AG08396 (cell line): ENCODE measurements at regions not wholly inside any gene's neighbourhood (a gene's known extent, or its start where the extent isn't known, plus 50 kb on each side); places are given as distances from the start of the nearest gene placed in this dataset.
"Not testable (repeated sequence)": the region's sequence is repeated elsewhere in the genome, so short reads cannot be mapped to it uniquely, and the experiment has no call there.

Experiments used
- DNase-seq: peaks from one replicate; pipeline ENCODE4 v3.0.0; 2012; ENCODE audit warnings: low spot score, mixed read lengths

DNA sequence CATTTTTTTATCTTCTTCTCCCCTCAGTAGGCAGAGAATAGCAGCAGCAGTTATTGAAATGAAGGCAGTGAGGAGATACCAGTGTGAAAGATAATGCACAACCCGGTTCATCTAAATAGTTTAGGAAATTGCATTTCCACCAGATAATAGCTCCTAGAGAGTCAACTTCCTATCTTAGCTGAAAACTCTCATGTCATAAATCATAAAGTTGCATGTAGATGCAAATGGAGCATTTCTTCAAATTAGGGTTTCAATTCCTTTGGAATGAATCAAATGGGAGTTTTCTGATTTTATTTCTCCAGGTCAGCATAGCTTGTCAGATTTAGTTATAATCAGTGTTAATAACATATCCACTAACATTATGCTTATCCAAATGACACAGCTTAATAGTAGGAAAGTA lies 335.3 kb downstream of the CNTNAP4 start:
- DNase-seq = no peak

GRCh38 chr16:76614269-76614668 lies 337.1 kb downstream of the CNTNAP4 start:
- no peak for DNase-seq

GRCh38 chr16:76622876-76623275 lies 345.7 kb downstream of the CNTNAP4 start:
- no peak for DNase-seq

GRCh38 chr16:76634847-76635697 lies 357.9 kb downstream of the CNTNAP4 start:
- no peak for DNase-seq

DNA sequence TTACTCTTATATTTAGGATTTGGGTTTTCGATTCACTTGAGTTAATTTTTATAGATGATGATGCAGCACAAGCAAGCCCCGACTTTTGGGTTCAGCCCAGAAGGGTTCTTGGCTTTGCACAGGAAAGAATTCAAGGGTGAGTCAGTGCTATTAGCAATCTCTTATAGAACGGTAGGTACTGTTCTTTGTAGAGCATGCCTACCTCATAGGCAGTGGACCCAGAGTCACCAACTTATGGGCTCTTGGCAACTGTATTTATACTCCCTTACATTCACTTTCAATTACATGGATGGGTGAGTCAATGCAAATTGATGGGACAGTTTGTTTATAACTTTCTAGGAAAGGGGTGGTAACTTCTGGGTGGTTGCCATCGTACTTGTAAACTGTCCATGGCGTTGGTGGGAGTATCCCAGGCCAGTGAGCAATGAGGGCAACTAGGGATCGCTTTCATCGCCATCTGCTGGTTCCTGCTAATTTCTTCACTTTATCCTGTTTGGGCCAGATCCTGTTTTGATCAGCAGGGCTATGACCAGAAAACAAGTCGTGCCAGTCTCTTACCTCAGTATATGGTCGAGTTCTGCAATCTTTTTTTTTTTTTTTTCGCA lies 362.6 kb downstream of the CNTNAP4 start:
- DNase-seq = no peak

GRCh38 chr16:76650582-76650981 lies 373.4 kb downstream of the CNTNAP4 start:
- no peak for DNase-seq

DNA sequence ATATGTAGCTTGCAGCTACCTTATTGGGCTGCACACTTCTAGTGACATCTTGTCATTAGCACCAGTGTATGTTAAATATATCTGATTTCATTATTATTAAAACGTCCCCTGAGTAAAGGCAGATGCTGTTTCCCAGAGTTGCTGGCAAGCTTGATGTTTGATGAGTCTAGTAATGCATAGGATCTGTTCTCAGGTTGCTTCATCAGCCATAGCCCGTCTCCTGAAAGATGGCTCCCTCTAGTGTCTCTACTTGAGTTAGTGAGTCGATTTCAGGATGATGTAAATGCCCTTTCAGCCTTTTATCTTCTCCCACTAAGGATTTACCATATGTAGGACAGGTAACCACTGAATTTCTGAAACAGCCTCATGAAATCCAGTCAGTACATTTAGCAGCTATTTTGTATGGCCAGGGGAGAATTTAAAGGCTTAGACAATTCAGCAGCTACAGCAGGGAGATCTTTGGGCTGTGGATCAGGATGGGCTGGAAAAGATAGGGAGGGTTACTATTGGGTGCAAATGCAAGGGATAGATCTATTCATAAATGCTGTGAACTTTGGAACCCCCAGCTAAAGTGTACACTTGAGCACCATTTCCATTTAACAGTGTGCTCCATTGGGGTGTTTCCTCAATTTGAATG lies 376.3 kb downstream of the CNTNAP4 start:
- DNase-seq = no peak

GRCh38 chr16:76654088-76654820 lies 377.1 kb downstream of the CNTNAP4 start:
- no peak for DNase-seq

GRCh38 chr16:76656994-76657393 lies 379.8 kb downstream of the CNTNAP4 start:
- no peak for DNase-seq

GRCh38 chr16:76661691-76662235 lies 384.6 kb downstream of the CNTNAP4 start:
- DNase-seq = no peak

DNA sequence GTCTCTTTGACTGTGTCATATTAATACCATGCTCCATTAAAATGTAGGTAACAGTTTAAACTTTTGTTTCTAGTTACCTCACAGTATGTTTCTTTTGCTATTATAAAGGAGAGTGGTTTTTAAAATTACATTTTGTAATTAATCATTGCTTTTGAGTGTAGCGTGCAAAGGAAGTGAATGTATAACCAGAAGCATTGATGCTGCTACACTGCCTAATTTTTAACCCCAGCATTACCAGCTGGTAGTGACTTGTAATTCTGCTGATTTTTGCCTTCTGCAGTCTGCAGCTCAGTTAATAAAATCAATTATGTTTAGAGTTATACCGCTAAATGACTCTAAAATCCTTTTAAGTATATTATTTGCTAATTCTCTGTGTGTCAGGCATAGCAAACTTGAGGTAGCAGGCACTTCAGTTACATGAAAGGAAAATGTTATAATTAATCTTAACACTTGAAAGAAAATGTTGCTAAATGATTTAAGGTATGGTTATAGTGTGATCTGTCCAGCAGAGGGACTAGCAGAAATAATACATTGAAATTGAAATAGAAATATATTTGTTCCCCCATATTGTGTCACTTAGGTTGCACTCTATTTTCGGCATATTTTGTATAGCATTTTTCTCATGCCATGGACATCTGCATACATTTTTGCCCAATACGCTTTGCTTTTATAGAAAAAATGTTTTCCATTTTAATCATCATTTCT lies 388.5 kb downstream of the CNTNAP4 start:
- no peak for DNase-seq

DNA sequence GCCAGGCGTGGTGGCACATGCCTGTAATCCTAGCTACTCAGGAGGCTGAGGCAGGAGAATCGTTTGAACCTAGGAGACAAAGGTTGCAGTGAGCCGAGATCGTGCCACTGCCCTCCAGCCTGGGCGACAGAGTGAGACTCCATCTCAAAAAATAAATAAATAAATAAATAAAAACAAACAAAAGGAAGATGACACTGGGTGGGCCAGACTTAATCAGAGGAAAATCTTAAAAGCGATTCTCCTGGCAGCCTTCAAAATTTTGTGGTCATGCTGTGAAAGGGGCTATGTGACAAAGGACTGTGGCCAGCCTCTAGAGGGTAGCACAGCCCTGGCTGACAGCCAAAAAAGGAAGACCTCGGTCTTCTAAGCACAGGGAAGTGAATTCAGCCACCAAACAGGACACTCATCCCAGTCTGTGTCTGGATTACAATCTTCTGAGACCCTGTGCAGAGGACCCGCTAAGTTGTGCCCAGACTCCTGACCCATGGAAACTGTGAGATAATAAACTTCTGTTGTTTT lies 391.1 kb downstream of the CNTNAP4 start:
- no peak for DNase-seq

- DNase-seq = no peak
Observed at GRCh38 chr16:76669288-76669687, 392.1 kb downstream of the CNTNAP4 start.

DNA sequence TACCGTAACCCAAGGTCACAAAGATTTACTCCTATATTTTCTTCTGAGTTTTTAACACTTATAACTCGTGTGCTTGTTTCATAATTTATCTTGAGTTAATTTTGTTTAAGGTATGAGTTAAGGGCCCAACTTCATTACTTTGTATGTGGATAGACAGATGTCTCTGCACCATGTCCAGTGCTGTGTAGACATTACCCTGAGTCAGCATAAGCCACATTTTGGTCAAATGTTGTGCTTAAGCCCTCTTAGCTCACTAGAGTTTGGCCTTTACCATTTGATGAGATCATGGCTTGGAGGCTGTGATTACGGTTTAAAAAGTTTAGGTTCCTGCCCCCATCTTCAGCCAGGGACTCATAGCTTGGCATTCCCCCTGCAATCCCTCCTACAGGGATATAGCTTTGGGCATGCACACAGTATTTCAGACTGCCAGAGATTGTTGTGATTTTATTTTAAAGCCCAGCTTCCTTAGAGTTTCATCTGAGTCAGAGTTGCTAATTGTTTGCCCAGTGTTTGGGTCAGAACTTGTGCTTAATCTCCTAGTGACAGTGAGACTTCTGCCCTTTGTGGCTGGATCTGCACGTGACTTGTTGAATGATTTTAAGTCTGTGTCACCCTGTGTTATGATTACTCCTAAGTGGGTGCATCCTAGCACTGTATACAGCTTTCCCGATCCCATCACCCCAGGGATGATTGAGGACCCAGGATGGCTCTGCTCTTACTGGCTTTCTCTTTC lies 393.1 kb downstream of the CNTNAP4 start:
- no peak for DNase-seq

- no peak for DNase-seq
Observed at GRCh38 chr16:76676356-76676755, 399.2 kb downstream of the CNTNAP4 start.

- DNase-seq = no peak
Observed at GRCh38 chr16:76681296-76681695, 404.1 kb downstream of the CNTNAP4 start.

DNA sequence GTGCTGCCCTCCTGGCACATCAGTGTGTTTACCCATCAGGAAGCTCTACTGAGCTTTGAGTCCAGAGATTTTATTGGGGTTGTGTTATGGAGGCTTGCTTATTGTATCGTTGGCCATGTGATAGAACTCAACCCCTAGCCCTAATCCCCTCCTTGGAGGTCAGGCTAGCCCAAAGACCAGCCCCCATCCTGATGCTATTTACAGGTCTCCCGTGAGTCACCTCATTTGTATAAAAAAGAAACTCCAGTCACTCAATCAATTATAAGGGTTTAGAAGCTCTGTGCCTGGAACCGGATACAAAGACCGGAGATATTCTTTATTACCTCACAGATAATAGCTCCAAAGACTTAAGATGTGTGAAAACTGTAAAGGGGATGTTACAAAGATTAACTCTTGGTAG lies 405.9 kb downstream of the CNTNAP4 start:
- no peak for DNase-seq

DNA sequence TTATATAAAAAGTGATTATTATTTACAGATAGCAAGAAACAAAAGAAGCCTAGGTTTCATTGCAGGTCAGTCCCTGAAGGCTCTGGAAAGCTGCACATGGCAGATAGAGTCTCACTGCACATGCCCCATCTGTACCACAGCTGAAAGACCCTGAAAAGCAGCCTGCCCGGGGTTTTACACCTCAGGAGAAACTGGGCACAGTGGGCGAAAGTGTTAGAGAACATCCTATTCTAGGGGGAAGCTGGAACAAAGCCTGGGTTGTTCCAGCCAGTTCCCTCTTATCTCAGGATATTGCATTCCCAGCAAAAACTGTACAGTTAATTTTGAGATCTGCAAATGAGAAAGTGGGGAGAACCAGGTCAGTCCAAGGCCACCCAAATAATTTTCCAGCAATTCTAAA lies 419.7 kb downstream of the CNTNAP4 start:
- no peak for DNase-seq

- no peak for DNase-seq
Observed at GRCh38 chr16:76705892-76706291, 428.7 kb downstream of the CNTNAP4 start.

- DNase-seq = no peak
Observed at GRCh38 chr16:76713191-76713590, 436.0 kb downstream of the CNTNAP4 start.

- not testable (repeated sequence) for DNase-seq
Observed at GRCh38 chr16:76716251-76716650, 439.1 kb downstream of the CNTNAP4 start.
